Adrenal gland (tissue), 9 donors: ENCODE measurements at regions not wholly inside any gene's neighbourhood (a gene's known extent, or its start where the extent isn't known, plus 50 kb on each side); places are given as distances from the start of the nearest gene placed in this dataset.
A peak's percentile ranks its signal among the peaks of the same experiment; 100 is the strongest.
"Not testable (repeated sequence)": the region's sequence is repeated elsewhere in the genome, so short reads cannot be mapped to it uniquely, and the experiment has no call there.

ENCODE experiments used
- DNase-seq, 7 donors: peaks; one replicate each; pipeline ENCODE4 v3.0.0-alpha.2; 2019 to 2020
- H3K27ac ChIP-seq, 5 donors: fragments of 200-600 bp; sonication (generic) in 4 of 5; 1 replicate in 3 of 5; 2 replicates in 2 of 5; pipeline versions ENCODE4 v1.5.1 to v1.8.0; 2016 to 2020; ENCODE audit warnings: mild to moderate bottlenecking in 1 of 5
- H3K27me3 ChIP-seq: fragments of 200-600 bp; 2 replicates; pipeline ENCODE4 v1.8.0; 2021
- H3K36me3 ChIP-seq, 2 donors: fragments of 200-600 bp; replicated peaks in 1 of 2; 1 replicate in 1 of 2; 2 replicates in 1 of 2; pipeline versions ENCODE4 v1.5.1 to v1.8.0; 2018 to 2022
- H3K4me1 ChIP-seq, 2 donors: fragments of 200-600 bp; replicated peaks in 1 of 2; 1 replicate in 1 of 2; 2 replicates in 1 of 2; pipeline versions ENCODE4 v1.5.1 to v1.8.0; 2018 to 2021
- H3K4me3 ChIP-seq, 4 donors: fragments of 200-600 bp; sonication (generic) in 3 of 4; one replicate each; pipeline ENCODE4 v1.5.1; 2016 to 2018
- H3K9me3 ChIP-seq, 3 donors: fragments of 200-600 bp; sonication (generic) in 1 of 3; replicated peaks in 1 of 3; 1 replicate in 2 of 3; 2 replicates in 1 of 3; pipeline versions ENCODE4 v1.5.1 to v1.8.0; 2016 to 2021
- WGBS, 4 donors: extraction: QIAGEN DNeasy Blood & Tissue Kit in 2 of 4; methylation state at CpG; one replicate each; pipeline versions ENCODE4 v1.1.5 to v1.1.7; 2013 to 2017; 5-methylcytosine and 5-hydroxymethylcytosine counted together
- intact Hi-C, 2 donors: fragments of 100-400 bp; cut with DNase I; formaldehyde crosslinking; loops; one replicate each; pipeline versions ENCODE4 v1.14.1 to v1.15.0; 2022 to 2023
- donor health status: healthy with polysubstance abuse.
- donor health status: Bipolar disorder and iron deficiency.
- donor health status: DM: yes; HTN: yes; CAD: no.
- donor health status: DM: no; HTN: no; CAD: no.
- donor health status: DM: no; HTN: no; CAD: no.

DNA sequence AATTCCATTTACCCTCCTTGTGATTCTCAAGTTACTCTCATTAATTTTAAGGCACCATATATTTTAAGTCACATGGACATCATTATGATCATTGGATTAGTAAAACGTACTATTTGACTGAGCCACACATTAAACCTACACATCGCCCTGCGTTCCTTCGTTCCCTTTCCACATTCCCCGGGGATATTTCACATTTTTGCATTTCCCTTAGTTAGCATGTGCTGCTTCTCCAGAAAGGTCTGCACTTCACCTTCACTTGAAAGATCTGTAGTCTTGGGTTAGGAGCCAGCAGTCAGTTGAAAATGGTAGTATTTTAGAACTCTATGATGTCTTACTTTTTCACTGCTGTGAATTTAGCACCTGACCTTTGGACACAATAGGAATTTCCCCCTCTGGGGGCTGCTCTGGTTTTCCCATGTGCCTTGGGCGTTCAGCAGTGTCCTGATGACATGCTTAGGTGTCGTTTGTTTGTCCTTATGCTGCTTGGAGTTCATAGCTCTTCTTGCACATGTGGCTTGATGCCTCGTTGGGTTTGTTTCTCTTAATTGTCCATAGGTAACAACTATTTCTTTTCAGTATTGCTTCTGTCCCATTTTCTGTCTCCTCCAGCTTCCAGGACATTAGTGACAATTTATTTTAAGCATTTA, 56.9 kb upstream of the NBPF20 start:
- DNase-seq, H3K9me3 ChIP-seq, intact Hi-C loops, H3K4me3 ChIP-seq, H3K27me3 ChIP-seq, H3K4me1 ChIP-seq, H3K36me3 ChIP-seq, H3K27ac ChIP-seq: not testable (repeated sequence)
- whole genome bisulfite sequencing, 4 donors: 30 to 61% (median 49%) methylated on average over 7 of the region's 8 CpGs

DNA sequence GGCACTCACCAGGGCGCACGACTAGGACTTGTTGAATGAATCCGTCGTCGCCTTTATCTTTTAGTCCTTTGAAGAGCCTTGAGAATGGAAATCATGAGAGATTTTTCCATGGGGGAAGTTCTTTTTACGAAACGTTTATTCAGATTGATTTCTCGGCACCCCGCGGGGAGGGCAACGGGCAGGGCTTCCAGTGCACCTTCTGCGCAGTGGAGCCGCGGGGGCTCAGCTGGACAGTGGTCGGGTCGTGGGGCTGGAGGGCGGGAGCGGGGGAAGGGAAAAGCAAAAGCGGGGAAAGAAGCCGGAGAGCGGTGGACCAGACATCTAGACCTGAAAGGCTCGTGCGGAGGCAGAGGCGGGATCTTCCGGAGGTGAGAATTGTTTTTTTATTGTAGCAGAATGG, 50.6 kb upstream of the NBPF20 start:
- H3K27me3 ChIP-seq, H3K36me3 ChIP-seq, intact Hi-C loops, H3K9me3 ChIP-seq, H3K4me1 ChIP-seq: not testable (repeated sequence)
- 3 to 5% (median 3%) methylated on average over 18 to 25 of the region's 25 CpGs for WGBS, 4 donors
- Histone ChIP-seq H3K4me3 (peak overlapping the region in 2 of 4 donors; percentile 17 to 20), H3K27ac (peak overlapping the region in 3 of 5 donors; percentile 54 to 82 (median 78))
- DNase-seq: peak in 4 of 7 donors; percentile 7 to 38 (median 18)

DNA sequence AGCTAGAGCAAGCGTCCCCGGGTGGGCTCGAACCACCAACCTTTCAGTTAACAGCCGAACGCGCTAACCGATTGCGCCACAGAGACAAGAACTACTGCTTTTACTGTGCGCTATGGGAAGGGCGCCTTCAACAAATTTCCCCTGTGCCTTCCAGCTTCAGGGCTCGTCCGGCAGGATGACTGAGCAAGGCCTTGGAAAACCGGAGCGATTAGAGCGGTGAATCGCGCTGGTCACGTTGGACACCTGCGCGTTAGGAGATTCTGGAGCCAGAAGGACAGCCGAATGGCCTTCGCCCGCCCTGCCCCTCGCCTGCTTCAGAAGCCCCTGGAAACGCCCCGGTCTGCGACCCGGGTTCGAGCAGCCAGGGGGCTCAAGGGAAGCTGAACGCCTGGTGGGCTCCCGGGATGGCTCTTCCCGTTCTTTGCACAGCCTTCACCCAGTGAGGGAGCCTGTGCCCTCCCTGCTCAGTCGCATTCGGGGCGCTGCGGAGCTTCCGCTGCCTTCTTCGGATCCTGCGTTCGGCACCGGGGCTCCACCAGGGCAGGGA, 50.0 kb upstream of the NBPF20 start:
- H3K27ac ChIP-seq: peak overlapping the region in 3 of 5 donors; percentile 54 to 82 (median 78)
- H3K27me3 ChIP-seq, intact Hi-C loops, H3K36me3 ChIP-seq, H3K4me1 ChIP-seq, H3K9me3 ChIP-seq: not testable (repeated sequence)
- H3K4me3 ChIP-seq: peak overlapping the region in 2 of 4 donors; percentile 17 to 20
- WGBS, 4 donors: 2 to 3% methylated on average over 30 to 37 of the region's 41 CpGs; no CpG with 5 or more reads in 2 of the 4 donors
- DNase-seq: peak; percentile 48 to 77 (median 71)
